IMR-90 (cell line): ENCODE measurements at regions not wholly inside any gene's neighbourhood (a gene's known extent, or its start where the extent isn't known, plus 50 kb on each side); places are given as distances from the start of the nearest gene placed in this dataset.

Experiments
- ATAC-seq: fragments of 200-7000 bp; cut with Tn5 transposase; 2 replicates; pipeline ENCODE4 v1.9.1; 2020; ENCODE audit warnings: low read depth, mild to moderate bottlenecking, moderate library complexity
- BruUV-seq: library from RNA; stranded (reverse); fragments of 400-500 nt; replicated peaks from 2 replicates; lab custom pipeline; 2021; lab: Mats Ljungman, UMichigan
- CTCF ChIA-PET: fragments of 300-600 bp; formaldehyde crosslinking; extraction: SDS; loops from one replicate; lab custom pipeline; 2021; ENCODE audit warnings: antibody characterized with exemption; lab: Yijun Ruan, JAX
- POLR2A ChIA-PET: fragments of 300-600 bp; sonication (Branson Sonifier 250); formaldehyde crosslinking; loops from one replicate; lab custom pipeline; 2022; ENCODE audit warnings: antibody characterized with exemption; ENCODE audit not compliant: unreplicated experiment; lab: Charles Lee
- DNase-seq: peaks from one replicate; pipeline ENCODE4 v3.0.0; 2013
- H2AFZ ChIP-seq: replicated peaks from 2 replicates; pipeline ENCODE3; 2013; ENCODE audit warnings: low read length, mild to moderate bottlenecking; ENCODE audit not compliant: poor library complexity
- H2AK5ac ChIP-seq: 2 replicates; pipeline ENCODE4 v1.6.1; 2013; ENCODE audit warnings: low read depth, low read length, inconsistent platforms
- H2AK9ac ChIP-seq: replicated peaks from 2 replicates; pipeline ENCODE3; 2013; ENCODE audit warnings: mild to moderate bottlenecking, low read depth, low read length, moderate library complexity; ENCODE audit not compliant: poor library complexity
- H2BK120ac ChIP-seq: 2 replicates; pipeline ENCODE4 v1.6.1; 2013; ENCODE audit warnings: low read depth, low read length, inconsistent platforms
- H2BK15ac ChIP-seq: 3 replicates; pipeline ENCODE4 v1.6.1; 2013; ENCODE audit warnings: low read depth, low read length, inconsistent platforms
- H2BK20ac ChIP-seq: 2 replicates; pipeline ENCODE4 v1.6.1; 2013; ENCODE audit warnings: low read depth, mild to moderate bottlenecking, inconsistent platforms, low read length, moderate library complexity
- H2BK5ac ChIP-seq: 2 replicates; pipeline ENCODE4 v1.6.1; 2013; ENCODE audit warnings: mild to moderate bottlenecking, low read depth, low read length, inconsistent platforms; ENCODE audit not compliant: poor library complexity, severe bottlenecking
- H3K14ac ChIP-seq: replicated peaks from 2 replicates; pipeline ENCODE4 v1.6.1; 2013; ENCODE audit warnings: low read depth, low read length, inconsistent platforms
- H3K18ac ChIP-seq: 2 replicates; pipeline ENCODE4 v1.6.1; 2013; ENCODE audit warnings: low read depth, low read length, control low read depth
- H3K23ac ChIP-seq: 2 replicates; pipeline ENCODE4 v1.6.1; 2013; ENCODE audit warnings: low read depth, low read length, inconsistent platforms
- H3K27ac ChIP-seq: 2 replicates; pipeline ENCODE4 v1.5.1; 2013; ENCODE audit warnings: mild to moderate bottlenecking, control low read depth, low read length; ENCODE audit not compliant: insufficient read depth
- H3K27me3 ChIP-seq: 2 replicates; pipeline ENCODE4 v1.6.1; 2013; ENCODE audit warnings: low read length; ENCODE audit not compliant: control insufficient read depth, insufficient read depth
- H3K36me3 ChIP-seq: 2 replicates; pipeline ENCODE4 v1.6.1; 2013; ENCODE audit warnings: low read length, mixed read lengths; ENCODE audit not compliant: control insufficient read depth, insufficient read depth
- H3K4ac ChIP-seq: 2 replicates; pipeline ENCODE4 v1.6.1; 2013; ENCODE audit warnings: low read depth, low read length, inconsistent platforms
- H3K4me1 ChIP-seq: 2 replicates; pipeline ENCODE4 v1.6.1; 2013; ENCODE audit warnings: low read length, mixed read lengths; ENCODE audit not compliant: control insufficient read depth, insufficient read depth
- H3K4me2 ChIP-seq: 2 replicates; pipeline ENCODE4 v1.6.1; 2013; ENCODE audit warnings: low read depth, mild to moderate bottlenecking, control low read depth, low read length, moderate library complexity
- H3K4me3 ChIP-seq: 2 replicates; pipeline ENCODE4 v1.5.1; 2013; ENCODE audit warnings: low read depth, mild to moderate bottlenecking, control low read depth, low read length, moderate library complexity; ENCODE audit not compliant: insufficient read depth
- H3K56ac ChIP-seq: 2 replicates; pipeline ENCODE4 v1.6.1; 2013; ENCODE audit warnings: low read length, inconsistent platforms; ENCODE audit not compliant: insufficient read depth; ENCODE audit errors: extremely low read depth
- H3K79me1 ChIP-seq, 2 experiments: 2 replicates each; pipeline ENCODE4 v1.6.1; 2013; ENCODE audit warnings: low read length in 2 of 2, inconsistent platforms in 1 of 2, low read depth in 1 of 2
- H3K9ac ChIP-seq: 2 replicates; pipeline ENCODE4 v1.6.1; 2013; ENCODE audit warnings: low read depth, low read length, control low read depth
- H3K9me1 ChIP-seq: 2 replicates; pipeline ENCODE4 v1.6.1; 2013; ENCODE audit warnings: low read length, inconsistent platforms; ENCODE audit not compliant: insufficient read depth
- H3K9me3 ChIP-seq: 2 replicates; pipeline ENCODE4 v1.6.1; 2013; ENCODE audit warnings: low read length; ENCODE audit not compliant: control insufficient read depth, insufficient read depth
- H4K20me1 ChIP-seq: 2 replicates; pipeline ENCODE4 v1.6.1; 2013; ENCODE audit warnings: low read length, inconsistent platforms; ENCODE audit not compliant: insufficient read depth
- H4K5ac ChIP-seq: 2 replicates; pipeline ENCODE4 v1.6.1; 2013; ENCODE audit warnings: mild to moderate bottlenecking, low read depth, low read length, control low read depth
- H4K8ac ChIP-seq, 2 experiments: 2 replicates each; pipeline ENCODE4 v1.6.1; 2013; ENCODE audit warnings: low read depth in 2 of 2, low read length in 2 of 2, control low read depth in 1 of 2, inconsistent platforms in 1 of 2
- H4K91ac ChIP-seq: 2 replicates; pipeline ENCODE4 v1.6.1; 2013; ENCODE audit warnings: low read depth, low read length, inconsistent platforms; ENCODE audit not compliant: insufficient read depth
- CEBPB ChIP-seq: IDR thresholded peaks from 2 replicates; pipeline ENCODE4 v1.6.1; 2012; ENCODE audit warnings: low read depth, low read length, improper control_type of control experiment
- CHD1 ChIP-seq: IDR thresholded peaks from 2 replicates; pipeline ENCODE4 v1.6.1; 2012; ENCODE audit warnings: low read depth, low read length, improper control_type of control experiment
- CTCF ChIP-seq: conservative IDR thresholded peaks from 2 replicates; pipeline ENCODE4 v1.5.1; 2012; ENCODE audit warnings: mild to moderate bottlenecking, low read depth, low read length, improper control_type of control experiment
- ELK1 ChIP-seq: fragments of 150-350 bp; IDR thresholded peaks from 2 replicates; pipeline ENCODE4 v1.6.1; 2016; ENCODE audit warnings: low read depth, mild to moderate bottlenecking, low read length, moderate library complexity, borderline replicate concordance
- FOS ChIP-seq: fragments of 150-350 bp; IDR thresholded peaks from 2 replicates; pipeline ENCODE4 v1.6.1; 2016; ENCODE audit warnings: low read depth, low read length
- MAFK ChIP-seq: IDR thresholded peaks from 2 replicates; pipeline ENCODE4 v1.6.1; 2012; ENCODE audit warnings: low read depth, low read length, improper control_type of control experiment
- MAZ ChIP-seq: IDR thresholded peaks from 2 replicates; pipeline ENCODE4 v1.6.1; 2012; ENCODE audit warnings: low read depth, mild to moderate bottlenecking, low read length, improper control_type of control experiment, moderate library complexity, borderline replicate concordance
- MXI1 ChIP-seq: IDR thresholded peaks from 2 replicates; pipeline ENCODE4 v1.6.1; 2012; ENCODE audit warnings: low read depth, mild to moderate bottlenecking, low read length, moderate library complexity, borderline replicate concordance
- NFE2L2 ChIP-seq: fragments of 150-350 bp; IDR thresholded peaks from 2 replicates; pipeline ENCODE4 v1.6.1; 2016; ENCODE audit warnings: low read depth, mild to moderate bottlenecking, low read length
- POLR2A ChIP-seq: IDR thresholded peaks from 2 replicates; pipeline ENCODE4 v1.6.1; 2012; ENCODE audit warnings: mild to moderate bottlenecking, low read depth, low read length
- RAD21 ChIP-seq: IDR thresholded peaks from 2 replicates; pipeline ENCODE4 v1.6.1; 2012; ENCODE audit warnings: low read length, improper control_type of control experiment
- RCOR1 ChIP-seq: IDR thresholded peaks from 2 replicates; pipeline ENCODE4 v1.6.1; 2012; ENCODE audit warnings: mild to moderate bottlenecking, low read length, improper control_type of control experiment; ENCODE audit not compliant: insufficient replicate concordance
- RFX5 ChIP-seq: IDR thresholded peaks from 2 replicates; pipeline ENCODE4 v1.8.0; 2012; ENCODE audit warnings: low read depth, mild to moderate bottlenecking, low read length, moderate library complexity
- USF2 ChIP-seq: fragments of 150-350 bp; IDR thresholded peaks from 2 replicates; pipeline ENCODE4 v1.6.1; 2017; ENCODE audit warnings: mild to moderate bottlenecking, antibody characterized with exemption, low read length, low read depth
- WGBS, 2 experiments: methylation state at CpG; one replicate each; pipeline versions ENCODE4 v1.1.5 to v1.1.7; 2013; ENCODE audit warnings: missing lambda C conversion rate in 2 of 2; ENCODE audit not compliant: insufficient read length in 1 of 2; ENCODE audit errors: extremely low coverage in 2 of 2; 5-methylcytosine and 5-hydroxymethylcytosine counted together
- dilution Hi-C: fragments of 300-500 bp; cut with HindIII; formaldehyde crosslinking; loops from one replicate; pipeline ENCODE4 v1.14.3; 2018; ENCODE audit warnings: low sequenced_read_pairs; ENCODE audit not compliant: unreplicated experiment
- in situ Hi-C: fragments of 300-500 bp; cut with MboI; formaldehyde crosslinking; loops from 3 replicates; pipeline ENCODE4 v1.14.3; 2019; ENCODE audit warnings: low sequenced_read_pairs, inconsistent platforms, mixed read lengths
- intact Hi-C: fragments of 100-400 bp; cut with micrococcal nuclease; formaldehyde crosslinking; loops from 2 replicates; pipeline ENCODE4 v1.10.0; 2022

- BruUV-seq, result no TSS peak
- Histone ChIP-seq H2AK5ac (no peak overlapping the region), H3K79me1 (no peaks in the 10 kb centered on the region), H4K8ac (no peak overlapping the region), H3K27ac (no peak overlapping the region), H3K18ac (no peak overlapping the region), H3K36me3 (no peaks in the 10 kb centered on the region), H3K23ac (no peak overlapping the region), H3K14ac (no peak overlapping the region), H3K27me3 (no peaks in the 10 kb centered on the region), H2BK120ac (no peak overlapping the region), H2BK20ac (no peak overlapping the region), H3K4me1 (no peaks in the 10 kb centered on the region), H4K91ac (no peak overlapping the region), H3K4me2 (no peak overlapping the region), H2AK9ac (no peak overlapping the region), H4K5ac (no peak overlapping the region), H2BK5ac (no peak overlapping the region), H4K20me1 (no peaks in the 10 kb centered on the region), H3K56ac (no peak overlapping the region), H3K9me3 (peaks cover 15% of the 10 kb centered on the region), H3K4ac (no peak overlapping the region), H3K9me1 (no peaks in the 10 kb centered on the region), H2AFZ (no peak overlapping the region), H2BK15ac (no peak overlapping the region), H3K9ac (no peak overlapping the region), H3K4me3 (no peak overlapping the region)
- TF ChIP-seq CHD1, result no peak
- TF ChIP-seq RAD21, result no peak
- no peak for TF ChIP-seq MAFK
- TF ChIP-seq MXI1, result no peak
- no peak for TF ChIP-seq CEBPB
- no peak for TF ChIP-seq USF2
- TF ChIP-seq RCOR1, result no peak
- TF ChIP-seq CTCF, result no peak
- no peak for TF ChIP-seq ELK1
- no peak for TF ChIP-seq RFX5
- TF ChIP-seq MAZ, result no peak
- no peak for TF ChIP-seq FOS
- TF ChIP-seq NFE2L2, result no peak
- TF ChIP-seq POLR2A, result no peak
- CTCF ChIA-PET, result no interaction called here
- dilution Hi-C loops (no loop called here), intact Hi-C loops (no loop called here), in situ Hi-C loops (no loop called here)
- DNase-seq (no peak), ATAC-seq (no peak)
- POLR2A ChIA-PET, result no interaction called here
- WGBS, 2 experiments, result 94% methylated on average over 2 of the region's 2 CpGs; no CpG with 5 or more reads in 1 of the 2 experiments
Measured at GRCh38 chr2:129299338-129299737, 680.1 kb upstream of the RAB6C start.
